HEK293T (cell line): ENCODE measurements at regions not wholly inside any gene's neighbourhood (a gene's known extent, or its start where the extent isn't known, plus 50 kb on each side); places are given as distances from the start of the nearest gene placed in this dataset.
"Not testable (repeated sequence)": the region's sequence is repeated elsewhere in the genome, so short reads cannot be mapped to it uniquely, and the experiment has no call there.

Experiments used
- CTCF ChIA-PET: fragments of 350-600 bp; formaldehyde crosslinking; extraction: SDS; loops from one replicate; lab custom pipeline; 2021; ENCODE audit warnings: antibody characterized with exemption, inconsistent platforms; lab: Yijun Ruan, JAX
- POLR2A ChIA-PET: fragments of 350-600 bp; formaldehyde crosslinking; extraction: SDS; loops from one replicate; lab custom pipeline; 2020; ENCODE audit warnings: antibody characterized with exemption, inconsistent platforms; lab: Yijun Ruan, JAX
- DNase-seq: peaks from one replicate; pipeline ENCODE4 v3.0.0; 2012; ENCODE audit warnings: mixed read lengths; ENCODE audit errors: extremely low spot score
- ARNT ChIP-seq: fragments of 450-650 bp; IDR thresholded peaks from 2 replicates; pipeline ENCODE4 v1.6.1; 2017; ENCODE audit warnings: mild to moderate bottlenecking
- BHLHE40 ChIP-seq: fragments of 450-650 bp; IDR thresholded peaks from 2 replicates; pipeline ENCODE4 v1.6.1; 2016; ENCODE audit warnings: mild to moderate bottlenecking, moderate library complexity, borderline replicate concordance
- CTBP1 ChIP-seq: fragments of 450-650 bp; IDR thresholded peaks from 2 replicates; pipeline ENCODE4 v1.6.1; 2016; ENCODE audit warnings: borderline replicate concordance
- ELF4 ChIP-seq: fragments of 450-650 bp; IDR thresholded peaks from 2 replicates; pipeline ENCODE4 v1.6.1; 2017; ENCODE audit warnings: antibody characterized with exemption
- FOXA1 ChIP-seq: fragments of 450-650 bp; IDR thresholded peaks from 2 replicates; pipeline ENCODE4 v1.6.1; 2016; ENCODE audit warnings: mild to moderate bottlenecking
- FOXK2 ChIP-seq: fragments of 450-650 bp; IDR thresholded peaks from 2 replicates; pipeline ENCODE4 v1.6.1; 2016; ENCODE audit warnings: mild to moderate bottlenecking
- FOXM1 ChIP-seq: fragments of 450-650 bp; IDR thresholded peaks from 2 replicates; pipeline ENCODE4 v1.6.1; 2017; ENCODE audit warnings: mild to moderate bottlenecking, borderline replicate concordance
- HDGF ChIP-seq: fragments of 450-650 bp; IDR thresholded peaks from 2 replicates; pipeline ENCODE4 v1.6.1; 2017; ENCODE audit warnings: antibody characterized with exemption, borderline replicate concordance
- L3MBTL2 ChIP-seq: fragments of 450-650 bp; conservative IDR thresholded peaks from 2 replicates; pipeline ENCODE4 v1.6.1; 2016; ENCODE audit warnings: mild to moderate bottlenecking
- LEF1 ChIP-seq: fragments of 450-650 bp; IDR thresholded peaks from 2 replicates; pipeline ENCODE4 v1.6.1; 2017; ENCODE audit warnings: mild to moderate bottlenecking, borderline replicate concordance
- NFRKB ChIP-seq: fragments of 450-650 bp; IDR thresholded peaks from 2 replicates; pipeline ENCODE4 v1.6.1; 2016; ENCODE audit warnings: mild to moderate bottlenecking, moderate library complexity
- PKNOX1 ChIP-seq: fragments of 450-650 bp; IDR thresholded peaks from 2 replicates; pipeline ENCODE4 v1.6.1; 2016
- SP1 ChIP-seq: fragments of 450-650 bp; IDR thresholded peaks from 2 replicates; pipeline ENCODE4 v1.6.1; 2017
- SUZ12 ChIP-seq: fragments of 450-650 bp; IDR thresholded peaks from 2 replicates; pipeline ENCODE4 v1.6.1; 2016; ENCODE audit warnings: mild to moderate bottlenecking
- TARDBP ChIP-seq: fragments of 450-650 bp; IDR thresholded peaks from 2 replicates; pipeline ENCODE4 v1.6.1; 2016
- ZNF384 ChIP-seq: fragments of 450-650 bp; IDR thresholded peaks from 2 replicates; pipeline ENCODE4 v1.6.1; 2016

- TF ChIP-seq ZNF384 (no peak), NFRKB (no peak), PKNOX1 (no peak), ELF4 (no peak), CTBP1 (no peak), ARNT (no peak), SP1 (no peak), L3MBTL2 (no peak), BHLHE40 (no peak), SUZ12 (no peak), FOXK2 (no peak), LEF1 (no peak), FOXA1 (no peak), HDGF (no peak)
- no peak for DNase-seq
- ChIA-PET CTCF (no interaction called here), POLR2A (no interaction called here)
Measured at GRCh38 chr4:116546759-116547158, 538.6 kb downstream of the TRAM1L1 start.

DNA sequence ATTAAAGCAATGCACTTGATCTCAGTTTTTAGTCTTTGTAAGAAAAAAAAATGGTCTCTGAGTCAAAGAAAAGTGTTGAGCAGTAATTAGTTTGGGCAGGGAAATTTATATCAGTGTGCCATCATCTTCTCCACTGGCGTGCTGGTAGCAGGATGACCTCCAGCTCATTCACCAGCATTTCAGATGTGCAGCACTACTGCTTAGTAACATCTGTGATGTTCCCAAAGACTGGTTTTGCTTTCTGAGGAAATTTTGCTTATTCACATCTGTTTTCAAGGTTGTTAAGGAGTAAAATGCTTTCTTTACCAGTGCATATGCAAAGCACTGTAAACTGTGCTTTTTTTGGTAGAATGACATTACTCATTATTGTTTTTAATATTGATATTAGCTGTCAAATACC lies 540.4 kb downstream of the TRAM1L1 start:
- no peak for TF ChIP-seq SP1
- no peak for TF ChIP-seq NFRKB
- TF ChIP-seq ARNT, result no peak
- TF ChIP-seq ELF4, result no peak
- TF ChIP-seq CTBP1, result no peak
- no peak for TF ChIP-seq L3MBTL2
- ChIA-PET POLR2A (no interaction called here), CTCF (no interaction called here)
- DNase-seq, result no peak

GRCh38 chr4:116539744-116540143 lies 545.6 kb downstream of the TRAM1L1 start:
- ChIA-PET POLR2A (no interaction called here), CTCF (no interaction called here)
- no peak for DNase-seq
- TF ChIP-seq CTBP1 (no peak), ELF4 (no peak), FOXK2 (no peak), SUZ12 (no peak), L3MBTL2 (no peak), FOXM1 (no peak), HDGF (no peak), NFRKB (no peak), SP1 (no peak), FOXA1 (no peak), TARDBP (no peak), ZNF384 (no peak)

GRCh38 chr4:116537828-116538227 lies 547.5 kb downstream of the TRAM1L1 start:
- ChIA-PET CTCF (no interaction called here), POLR2A (no interaction called here)
- DNase-seq, result no peak
- no peak for TF ChIP-seq TARDBP
- no peak for TF ChIP-seq BHLHE40
- no peak for TF ChIP-seq NFRKB
- TF ChIP-seq HDGF, result no peak
- no peak for TF ChIP-seq SP1
- no peak for TF ChIP-seq PKNOX1
- no peak for TF ChIP-seq SUZ12
- no peak for TF ChIP-seq FOXA1
- TF ChIP-seq CTBP1, result no peak
- no peak for TF ChIP-seq L3MBTL2
- no peak for TF ChIP-seq ZNF384
- no peak for TF ChIP-seq ELF4
- TF ChIP-seq FOXM1, result no peak
- TF ChIP-seq LEF1, result no peak
- no peak for TF ChIP-seq FOXK2
- no peak for TF ChIP-seq ARNT

DNA sequence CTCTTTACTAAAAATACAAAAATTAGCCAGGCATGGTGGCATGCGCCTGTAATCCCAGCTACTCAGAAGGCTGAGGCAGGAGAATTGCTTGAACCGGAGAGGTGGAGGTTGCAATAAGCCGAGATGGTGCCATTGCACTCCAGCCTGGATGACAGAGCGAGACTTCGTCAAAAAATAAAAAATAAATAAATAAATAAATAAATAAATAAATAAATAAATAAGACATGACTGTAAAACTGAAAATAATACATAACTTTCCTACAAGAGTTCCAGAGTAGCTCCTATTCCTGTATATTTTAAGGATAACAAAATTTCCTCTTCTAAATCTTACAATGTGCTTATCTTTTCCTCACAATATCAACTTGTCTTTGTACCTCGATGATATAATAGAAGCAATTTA lies 549.4 kb downstream of the TRAM1L1 start:
- CTCF ChIA-PET, POLR2A ChIA-PET, DNase-seq: not testable (repeated sequence)

GRCh38 chr4:116531870-116532269 lies 553.5 kb downstream of the TRAM1L1 start:
- TF ChIP-seq CTBP1, result no peak
- no peak for TF ChIP-seq LEF1
- TF ChIP-seq FOXA1, result no peak
- TF ChIP-seq ARNT, result no peak
- TF ChIP-seq BHLHE40, result no peak
- no peak for DNase-seq
- CTCF ChIA-PET, result no interaction called here
- POLR2A ChIA-PET, result no interaction called here

GRCh38 chr4:116531026-116531425 lies 554.4 kb downstream of the TRAM1L1 start:
- ChIA-PET POLR2A (no interaction called here), CTCF (no interaction called here)
- TF ChIP-seq ZNF384 (no peak), CTBP1 (no peak), SUZ12 (no peak), SP1 (no peak), L3MBTL2 (no peak), HDGF (no peak), PKNOX1 (no peak)
- DNase-seq, result no peak
